Pancreas (tissue), 10 donors: ENCODE measurements at regions not wholly inside any gene's neighbourhood (a gene's known extent, or its start where the extent isn't known, plus 50 kb on each side); places are given as distances from the start of the nearest gene placed in this dataset.
A peak's percentile ranks its signal among the peaks of the same experiment; 100 is the strongest.

Experiments used
- ATAC-seq, 4 donors: fragments of 200-7000 bp; cut with Tn5 transposase; one replicate each; pipeline versions ENCODE4 v1.8.0 to v1.9.1; 2020; ENCODE audit warnings: mild to moderate bottlenecking in 4 of 4, moderate library complexity in 4 of 4
- DNase-seq, 6 donors: peaks; one replicate each; pipeline ENCODE4 v3.0.0-alpha.2; 2020
- FAIRE-seq: peaks from 2 replicates; lab custom pipeline; 2012; peaks lifted over from hg19 to GRCh38; lab: Jason Lieb, UNC
- H3K27ac ChIP-seq, 4 donors: fragments of 200-600 bp; sonication (generic); 1 replicate in 3 of 4; 2 replicates in 1 of 4; pipeline versions ENCODE4 v1.5.0 to v1.8.0; 2020
- H3K27me3 ChIP-seq, 4 donors: fragments of 200-600 bp; one replicate each; pipeline ENCODE4 v1.8.0; 2021
- H3K36me3 ChIP-seq, 3 donors: fragments of 200-600 bp; sonication (generic) in 1 of 3; one replicate each; pipeline versions ENCODE4 v1.5.0 to v1.8.0; 2020 to 2021
- H3K4me1 ChIP-seq, 3 donors: fragments of 200-600 bp; one replicate each; pipeline ENCODE4 v1.8.0; 2021
- H3K4me3 ChIP-seq, 4 donors: fragments of 200-600 bp; sonication (generic) in 2 of 4; one replicate each; pipeline versions ENCODE4 v1.5.0 to v1.8.0; 2020 to 2021
- H3K9me3 ChIP-seq, 4 donors: fragments of 200-600 bp; one replicate each; pipeline ENCODE4 v1.8.0; 2021
- CTCF ChIP-seq, 4 donors: fragments of 200-600 bp; sonication (generic) in 3 of 4; IDR thresholded peaks; one replicate each; pipeline versions ENCODE4 v1.5.0 to v1.8.0; 2021; ENCODE audit warnings: antibody characterized with exemption in 4 of 4
- WGBS, 2 donors: extraction: QIAGEN DNeasy Blood & Tissue Kit; methylation state at CpG; one replicate each; pipeline ENCODE4 v1.1.7; 2013; 5-methylcytosine and 5-hydroxymethylcytosine counted together
- intact Hi-C, 3 donors: fragments of 100-400 bp; cut with DNase I; formaldehyde crosslinking; loops; one replicate each; pipeline versions ENCODE4 v1.11.1 to v1.14.2; 2022
- donor health status: healthy with polysubstance abuse.
- donor health status: DM: no; HTN: no; CAD: no; lungs with moderate emphysema.
- donor health status: DM: no; HTN: no; CAD: no.
- donor health status: control.
- donor health status: control.
- donor health status: Bipolar disorder and iron deficiency.
- donor health status: DM: yes; HTN: yes; CAD: no.
- donor health status: DM: no; HTN: no; CAD: no.
- donor health status: DM: no; HTN: no; CAD: no.
- donor health status: DM: yes; HTN: yes; CAD: no.

GRCh38 chr4:160238790-160239189 is 1135.9 kb downstream of the RAPGEF2 start:
- Histone ChIP-seq H3K9me3 (no peaks in the 10 kb centered on the region), H3K36me3 (no peaks in the 10 kb centered on the region), H3K4me1 (no peaks in the 10 kb centered on the region), H3K27ac (no peak overlapping the region), H3K27me3 (no peaks in the 10 kb centered on the region), H3K4me3 (no peak overlapping the region)
- 89 to 97% methylated on average over 1 of the region's 1 CpG for WGBS, 2 donors
- intact Hi-C loops: no loop called here
- FAIRE-seq (no peak), DNase-seq (no peak), ATAC-seq (no peak)
- TF ChIP-seq CTCF (IDR thresholded peaks at IDR 0.05): no peak

- Histone ChIP-seq H3K4me3 (no peak overlapping the region), H3K27ac (no peak overlapping the region), H3K9me3 (no peaks in the 10 kb centered on the region), H3K36me3 (no peaks in the 10 kb centered on the region), H3K4me1 (no peaks in the 10 kb centered on the region), H3K27me3 (no peaks in the 10 kb centered on the region)
- intact Hi-C loops: no loop called here
- ATAC-seq (no peak), DNase-seq (peak in 1 of 6 donors; percentile 30), FAIRE-seq (no peak)
- WGBS, 2 donors: 92 to 94% methylated on average over 7 of the region's 7 CpGs
- no peak for TF ChIP-seq CTCF (IDR thresholded peaks at IDR 0.05)
Observed at GRCh38 chr4:160247091-160247656, 1144.3 kb downstream of the RAPGEF2 start.

GRCh38 chr4:160251522-160252170 is 1148.8 kb downstream of the RAPGEF2 start:
- TF ChIP-seq CTCF (IDR thresholded peaks at IDR 0.05): no peak
- Histone ChIP-seq H3K4me1 (no peaks in the 10 kb centered on the region), H3K9me3 (no peaks in the 10 kb centered on the region), H3K27ac (no peak overlapping the region), H3K27me3 (no peaks in the 10 kb centered on the region), H3K36me3 (no peaks in the 10 kb centered on the region), H3K4me3 (no peak overlapping the region)
- no peak for DNase-seq
- ATAC-seq: no peak
- intact Hi-C loops: no loop called here
- 71 to 75% methylated on average over 3 of the region's 3 CpGs for WGBS, 2 donors
- FAIRE-seq: no peak

- no peaks in the 10 kb centered on the region for H3K9me3 ChIP-seq
- ATAC-seq (no peak), FAIRE-seq (no peak), DNase-seq (no peak)
- H3K4me3 ChIP-seq: no peak overlapping the region
- 87 to 88% methylated on average over 2 of the region's 2 CpGs for WGBS, 2 donors
- H3K27ac ChIP-seq: no peak overlapping the region
- no peaks in the 10 kb centered on the region for H3K27me3 ChIP-seq
- H3K4me1 ChIP-seq: no peaks in the 10 kb centered on the region
- H3K36me3 ChIP-seq: no peaks in the 10 kb centered on the region
- intact Hi-C loops: no loop called here
- TF ChIP-seq CTCF (IDR thresholded peaks at IDR 0.05): no peak
Observed at GRCh38 chr4:160257318-160257717, 1154.4 kb downstream of the RAPGEF2 start.

- no peak overlapping the region for H3K4me3 ChIP-seq
- ATAC-seq (no peak), DNase-seq (no peak), FAIRE-seq (no peak)
- no peaks in the 10 kb centered on the region for H3K27me3 ChIP-seq
- TF ChIP-seq CTCF (IDR thresholded peaks at IDR 0.05): no peak
- WGBS, 2 donors: 54 to 59% methylated on average over 1 of the region's 1 CpG
- intact Hi-C loops: no loop called here
- H3K9me3 ChIP-seq: no peaks in the 10 kb centered on the region
- no peak overlapping the region for H3K27ac ChIP-seq
- H3K36me3 ChIP-seq: no peaks in the 10 kb centered on the region
- no peaks in the 10 kb centered on the region for H3K4me1 ChIP-seq
Observed at GRCh38 chr4:160265014-160265413, 1162.1 kb downstream of the RAPGEF2 start.
